ENCODE measurements at regions not wholly inside any gene's neighbourhood (a gene's known extent, or its start where the extent isn't known, plus 50 kb on each side); places are given as distances from the start of the nearest gene placed in this dataset.

- Mint-ChIP-seq H3K27ac (no peak overlapping the region), H3K36me3 (ENCODE audit: low read depth) (no peaks in the 10 kb centered on the region), H3K27me3 (no peaks in the 10 kb centered on the region), H3K4me3 (no peak overlapping the region), H3K9me3 (peaks cover 9% of the 10 kb centered on the region), H3K4me1 (no peaks in the 10 kb centered on the region)
- intact Hi-C loops (cut with micrococcal nuclease), result no loop called here
- ATAC-seq (ENCODE audit: low read depth) (no peak), DNase-seq (no peak)
- ChIA-PET CTCF (no interaction called here), POLR2A (no interaction called here)
- TF ChIP-seq, protein P1, sequence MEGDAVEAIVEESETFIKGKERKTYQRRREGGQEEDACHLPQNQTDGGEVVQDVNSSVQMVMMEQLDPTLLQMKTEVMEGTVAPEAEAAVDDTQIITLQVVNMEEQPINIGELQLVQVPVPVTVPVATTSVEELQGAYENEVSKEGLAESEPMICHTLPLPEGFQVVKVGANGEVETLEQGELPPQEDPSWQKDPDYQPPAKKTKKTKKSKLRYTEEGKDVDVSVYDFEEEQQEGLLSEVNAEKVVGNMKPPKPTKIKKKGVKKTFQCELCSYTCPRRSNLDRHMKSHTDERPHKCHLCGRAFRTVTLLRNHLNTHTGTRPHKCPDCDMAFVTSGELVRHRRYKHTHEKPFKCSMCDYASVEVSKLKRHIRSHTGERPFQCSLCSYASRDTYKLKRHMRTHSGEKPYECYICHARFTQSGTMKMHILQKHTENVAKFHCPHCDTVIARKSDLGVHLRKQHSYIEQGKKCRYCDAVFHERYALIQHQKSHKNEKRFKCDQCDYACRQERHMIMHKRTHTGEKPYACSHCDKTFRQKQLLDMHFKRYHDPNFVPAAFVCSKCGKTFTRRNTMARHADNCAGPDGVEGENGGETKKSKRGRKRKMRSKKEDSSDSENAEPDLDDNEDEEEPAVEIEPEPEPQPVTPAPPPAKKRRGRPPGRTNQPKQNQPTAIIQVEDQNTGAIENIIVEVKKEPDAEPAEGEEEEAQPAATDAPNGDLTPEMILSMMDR (IDR thresholded peaks at IDR 0.05), result no peak
Measured at GRCh38 chr19:31604493-31605040, 255.3 kb upstream of the TSHZ3 start.

DNA sequence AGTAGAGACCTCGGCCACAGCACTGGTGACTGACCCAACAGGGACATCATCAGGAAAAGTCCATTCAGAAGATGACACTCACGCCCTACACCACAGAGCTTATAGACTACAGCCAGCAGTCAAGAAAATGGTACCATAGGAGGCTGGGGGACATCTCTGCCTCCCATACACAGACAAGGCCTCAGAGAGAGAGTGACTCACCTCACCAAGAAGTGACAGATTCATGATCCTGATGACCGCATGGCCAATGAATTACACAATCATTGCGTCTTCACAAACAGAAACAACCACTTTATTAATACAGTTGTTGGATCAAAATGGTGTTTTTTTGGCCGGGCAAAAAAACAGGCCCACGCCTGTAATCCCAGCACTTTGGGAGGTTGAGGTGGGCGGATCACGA is 260.8 kb upstream of the TSHZ3 start:
- TF ChIP-seq, protein P1 (IDR thresholded peaks at IDR 0.05), result no peak
- no peaks in the 10 kb centered on the region for H3K36me3 Mint-ChIP-seq (ENCODE audit: low read depth)
- DNase-seq, result no peak
- ATAC-seq (ENCODE audit: low read depth), result no peak
- no peaks in the 10 kb centered on the region for H3K27me3 Mint-ChIP-seq
- intact Hi-C loops (cut with micrococcal nuclease), result no loop called here
- no peaks in the 10 kb centered on the region for H3K4me1 Mint-ChIP-seq
- no peak overlapping the region for H3K27ac Mint-ChIP-seq
- ChIA-PET POLR2A (no interaction called here), CTCF (no interaction called here)
- H3K9me3 Mint-ChIP-seq, result peaks cover 5% of the 10 kb centered on the region
- no peak overlapping the region for H3K4me3 Mint-ChIP-seq

- Mint-ChIP-seq H3K9me3 (no peaks in the 10 kb centered on the region), H3K4me3 (no peak overlapping the region), H3K27me3 (no peaks in the 10 kb centered on the region), H3K4me1 (no peaks in the 10 kb centered on the region), H3K27ac (no peak overlapping the region), H3K36me3 (ENCODE audit: low read depth) (no peaks in the 10 kb centered on the region)
- ChIA-PET POLR2A (no interaction called here), CTCF (no interaction called here)
- intact Hi-C loops (cut with micrococcal nuclease), result no loop called here
- ATAC-seq (ENCODE audit: low read depth) (no peak), DNase-seq (no peak)
- TF ChIP-seq, protein P1 (IDR thresholded peaks at IDR 0.05), result no peak
Measured at GRCh38 chr19:31611046-31611877, 262.0 kb upstream of the TSHZ3 start.

GRCh38 chr19:31612873-31613272 is 263.6 kb upstream of the TSHZ3 start:
- H3K4me3 Mint-ChIP-seq, result no peak overlapping the region
- H3K27ac Mint-ChIP-seq, result no peak overlapping the region

GRCh38 chr19:31613683-31614219 is 264.5 kb upstream of the TSHZ3 start:
- H3K27me3 Mint-ChIP-seq, result no peaks in the 10 kb centered on the region
- intact Hi-C loops (cut with micrococcal nuclease), result no loop called here

More at GRCh38 chr19:31612873-31613272, 263.6 kb upstream of the TSHZ3 start:
- TF ChIP-seq, protein P1 (IDR thresholded peaks at IDR 0.05), result no peak
- intact Hi-C loops (cut with micrococcal nuclease), result no loop called here
- ChIA-PET CTCF (no interaction called here), POLR2A (no interaction called here)
- Mint-ChIP-seq H3K27me3 (no peaks in the 10 kb centered on the region), H3K9me3 (no peaks in the 10 kb centered on the region), H3K36me3 (ENCODE audit: low read depth) (no peaks in the 10 kb centered on the region), H3K4me1 (no peaks in the 10 kb centered on the region)
- DNase-seq (no peak), ATAC-seq (ENCODE audit: low read depth) (no peak)

More at GRCh38 chr19:31613683-31614219, 264.5 kb upstream of the TSHZ3 start:
- Mint-ChIP-seq H3K36me3 (ENCODE audit: low read depth) (no peaks in the 10 kb centered on the region), H3K9me3 (no peaks in the 10 kb centered on the region), H3K27ac (no peak overlapping the region), H3K4me3 (no peak overlapping the region), H3K4me1 (no peaks in the 10 kb centered on the region)
- no peak for ATAC-seq (ENCODE audit: low read depth)
- no peak for DNase-seq
- TF ChIP-seq, protein P1 (IDR thresholded peaks at IDR 0.05), result no peak
- ChIA-PET POLR2A (no interaction called here), CTCF (no interaction called here)
